ENCODE measurements at regions not wholly inside any gene's neighbourhood (a gene's known extent, or its start where the extent isn't known, plus 50 kb on each side); places are given as distances from the start of the nearest gene placed in this dataset.

- TF ChIP-seq, protein P1, sequence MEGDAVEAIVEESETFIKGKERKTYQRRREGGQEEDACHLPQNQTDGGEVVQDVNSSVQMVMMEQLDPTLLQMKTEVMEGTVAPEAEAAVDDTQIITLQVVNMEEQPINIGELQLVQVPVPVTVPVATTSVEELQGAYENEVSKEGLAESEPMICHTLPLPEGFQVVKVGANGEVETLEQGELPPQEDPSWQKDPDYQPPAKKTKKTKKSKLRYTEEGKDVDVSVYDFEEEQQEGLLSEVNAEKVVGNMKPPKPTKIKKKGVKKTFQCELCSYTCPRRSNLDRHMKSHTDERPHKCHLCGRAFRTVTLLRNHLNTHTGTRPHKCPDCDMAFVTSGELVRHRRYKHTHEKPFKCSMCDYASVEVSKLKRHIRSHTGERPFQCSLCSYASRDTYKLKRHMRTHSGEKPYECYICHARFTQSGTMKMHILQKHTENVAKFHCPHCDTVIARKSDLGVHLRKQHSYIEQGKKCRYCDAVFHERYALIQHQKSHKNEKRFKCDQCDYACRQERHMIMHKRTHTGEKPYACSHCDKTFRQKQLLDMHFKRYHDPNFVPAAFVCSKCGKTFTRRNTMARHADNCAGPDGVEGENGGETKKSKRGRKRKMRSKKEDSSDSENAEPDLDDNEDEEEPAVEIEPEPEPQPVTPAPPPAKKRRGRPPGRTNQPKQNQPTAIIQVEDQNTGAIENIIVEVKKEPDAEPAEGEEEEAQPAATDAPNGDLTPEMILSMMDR (IDR thresholded peaks at IDR 0.05; ENCODE audit: low read depth, low read length) = no peak
- peak; percentile 85 to 89 for DNase-seq (ENCODE audit: low read depth in 2 of 2)
- no peak overlapping the region for H3K4me3 ChIP-seq (replicated peaks in 1 of 2; ENCODE audit: low read depth in 2 of 2, low read length in 2 of 2)
These were observed 95.4 kb upstream of the FN1 start for GRCh38 chr2:215531284-215531683.

GRCh38 chr2:215530191-215530968 lies 94.5 kb upstream of the FN1 start:
- no peak overlapping the region for H3K4me3 ChIP-seq (replicated peaks in 1 of 2; ENCODE audit: low read depth in 2 of 2, low read length in 2 of 2)
- TF ChIP-seq, protein P1 (IDR thresholded peaks at IDR 0.05; ENCODE audit: low read depth, low read length) = no peak
- peak; percentile 39 to 84 for DNase-seq (ENCODE audit: low read depth in 2 of 2)

DNA sequence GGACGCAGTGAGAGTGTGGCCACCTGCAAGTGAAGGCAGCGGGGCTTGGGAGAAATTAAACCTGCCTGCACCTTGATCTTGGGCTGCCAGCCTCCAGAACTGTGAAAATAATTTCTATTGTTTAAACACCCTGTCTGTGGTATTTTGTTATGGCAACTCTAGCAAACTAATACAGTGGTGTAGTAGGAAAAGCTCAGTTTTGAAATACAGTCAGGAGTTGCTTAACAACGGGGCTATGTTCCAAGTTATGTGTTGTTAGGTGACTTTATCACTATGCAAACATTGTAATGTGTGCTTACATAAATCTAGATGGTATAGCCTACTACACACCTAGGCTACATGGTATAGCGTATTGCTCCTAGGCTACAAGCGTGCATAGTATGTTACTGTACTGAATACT lies 93.4 kb upstream of the FN1 start:
- no peak overlapping the region for H3K4me3 ChIP-seq (replicated peaks in 1 of 2; ENCODE audit: low read depth in 2 of 2, low read length in 2 of 2)
- TF ChIP-seq, protein P1 (IDR thresholded peaks at IDR 0.05; ENCODE audit: low read depth, low read length) = no peak
- peak; percentile 82 to 95 for DNase-seq (ENCODE audit: low read depth in 2 of 2)

DNA sequence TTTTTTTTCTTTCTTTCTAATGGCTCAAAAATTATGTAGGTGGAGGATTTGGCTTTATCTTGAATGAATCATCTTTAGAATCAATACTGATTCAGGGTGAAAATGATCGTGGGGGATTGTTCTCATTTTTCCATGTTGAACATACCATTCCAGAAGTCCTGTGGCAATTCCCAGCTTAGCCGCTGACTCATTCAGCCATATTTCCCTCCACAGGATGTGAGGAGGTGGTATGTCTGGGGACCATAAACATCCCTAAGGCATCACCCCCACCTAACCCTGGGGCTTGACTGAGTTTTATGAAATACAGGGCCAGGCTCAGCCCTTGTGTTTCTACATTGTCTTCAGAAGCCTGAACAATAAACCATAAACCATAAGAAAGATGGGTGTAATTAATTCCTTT lies 92.7 kb upstream of the FN1 start:
- H3K4me3 ChIP-seq (replicated peaks in 1 of 2; ENCODE audit: low read depth in 2 of 2, low read length in 2 of 2) = no peak overlapping the region
- peak; percentile 92 to 99 for DNase-seq (ENCODE audit: low read depth in 2 of 2)
- TF ChIP-seq, protein P1 (IDR thresholded peaks at IDR 0.05; ENCODE audit: low read depth, low read length) = no peak

- peak; percentile 65 to 80 for DNase-seq (ENCODE audit: low read depth in 2 of 2)
- TF ChIP-seq, protein P1 (IDR thresholded peaks at IDR 0.05; ENCODE audit: low read depth, low read length) = no peak
These were observed 91.9 kb upstream of the FN1 start for GRCh38 chr2:215527736-215528135.

GRCh38 chr2:215526341-215526740 lies 90.5 kb upstream of the FN1 start:
- TF ChIP-seq, protein P1 (IDR thresholded peaks at IDR 0.05; ENCODE audit: low read depth, low read length) = no peak
- DNase-seq (ENCODE audit: low read depth in 2 of 2) = no peak
- no peak overlapping the region for H3K4me3 ChIP-seq (replicated peaks in 1 of 2; ENCODE audit: low read depth in 2 of 2, low read length in 2 of 2)

More at GRCh38 chr2:215527736-215528135, 91.9 kb upstream of the FN1 start:
- H3K4me3 ChIP-seq (replicated peaks in 1 of 2; ENCODE audit: low read depth in 2 of 2, low read length in 2 of 2) = no peak overlapping the region
